HG02642 (cell line): ENCODE measurements at regions not wholly inside any gene's neighbourhood (a gene's known extent, or its start where the extent isn't known, plus 50 kb on each side); places are given as distances from the start of the nearest gene placed in this dataset.
A peak's percentile ranks its signal among the peaks of the same experiment; 100 is the strongest.

Source experiments
- ATAC-seq: cut with Tn5 transposase; IDR thresholded peaks from one replicate; pipeline ENCODE4 v1.9.1; 2021; ENCODE audit warnings: mild to moderate bottlenecking; ENCODE audit not compliant: unreplicated experiment, poor library complexity

DNA sequence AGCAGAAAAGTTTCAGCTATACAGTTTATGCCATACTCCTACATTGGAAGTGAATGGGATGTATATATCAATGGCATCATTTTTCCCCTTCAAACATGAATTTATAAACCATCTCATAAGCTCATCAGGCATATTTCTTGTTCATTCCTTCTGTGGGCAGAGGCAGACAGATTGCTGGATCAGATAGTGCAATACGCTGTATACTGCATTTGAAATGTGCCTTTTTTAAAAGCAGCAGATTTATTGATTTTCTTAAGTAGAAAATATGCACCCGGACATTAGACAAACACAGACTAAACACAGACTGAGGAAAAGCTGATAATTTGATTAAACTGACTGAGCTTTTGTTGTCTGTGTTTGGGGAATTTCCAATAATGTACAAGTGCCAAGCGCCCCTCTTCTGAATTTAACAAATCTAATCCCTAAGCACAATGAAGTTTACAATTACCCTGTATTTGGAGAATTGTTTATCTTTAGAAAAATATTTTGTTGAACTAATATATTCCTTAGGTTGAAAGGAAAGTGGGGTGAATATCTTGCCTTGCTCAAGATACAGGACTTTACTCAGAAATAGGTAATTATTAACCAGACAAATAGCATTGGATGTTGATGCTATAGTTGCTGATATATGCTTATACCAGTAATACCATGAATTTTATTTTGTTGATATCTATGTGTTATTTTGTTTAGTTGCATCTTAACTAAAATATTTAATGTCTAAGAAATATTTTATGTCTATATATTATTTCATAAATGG lies 566.6 kb upstream of the MEF2C start:
- ATAC-seq, result no peak

DNA sequence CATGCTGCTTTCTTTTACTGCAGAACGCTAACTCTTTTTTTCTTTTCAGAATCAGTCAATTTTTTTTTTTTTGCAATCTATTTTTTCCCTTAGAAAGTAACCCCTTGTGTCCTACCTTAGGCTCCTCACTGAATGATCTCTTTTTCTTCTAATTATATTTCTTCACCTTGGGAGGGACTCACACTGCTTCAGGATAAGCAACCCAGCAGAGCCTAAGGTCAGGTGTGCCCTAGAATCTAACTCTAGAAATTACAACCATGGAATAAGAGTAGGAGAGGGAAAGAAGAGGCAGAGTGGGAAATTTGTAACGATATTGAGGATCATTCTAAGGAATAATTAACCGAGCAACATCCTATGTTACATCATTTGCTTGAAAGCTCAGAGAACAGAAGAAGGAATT lies 564.0 kb upstream of the MEF2C start:
- ATAC-seq, result no peak

DNA sequence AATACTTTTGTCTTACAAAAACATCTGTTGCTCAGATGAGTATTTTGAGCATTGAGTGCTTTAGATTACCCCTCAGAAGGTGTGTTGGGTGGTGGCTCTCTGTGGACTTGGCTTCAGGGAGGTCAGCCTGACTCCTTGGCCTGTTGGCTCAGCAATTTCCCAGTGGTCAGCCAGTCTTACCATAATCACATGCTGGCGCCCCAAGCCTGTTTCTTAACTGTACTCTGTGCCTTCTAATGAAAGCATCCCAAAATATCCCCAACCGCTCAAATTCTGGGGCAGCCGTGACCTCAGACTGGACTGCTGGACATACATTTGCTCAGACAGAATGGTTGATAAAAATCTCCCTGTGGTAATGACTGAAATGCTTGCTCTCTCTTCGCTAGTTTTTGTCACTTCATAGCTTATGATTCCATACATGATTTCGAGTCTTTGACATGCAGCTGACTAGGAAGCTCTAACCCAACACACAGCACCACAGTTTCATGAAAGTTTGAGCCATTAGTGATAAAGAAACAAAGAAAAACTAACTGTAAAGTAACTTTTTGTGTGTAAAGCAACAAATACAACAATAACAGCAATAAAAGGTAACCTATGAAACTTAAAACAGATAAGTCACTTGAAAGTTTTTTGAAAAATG lies 562.2 kb upstream of the MEF2C start:
- peak; percentile 47 for ATAC-seq

DNA sequence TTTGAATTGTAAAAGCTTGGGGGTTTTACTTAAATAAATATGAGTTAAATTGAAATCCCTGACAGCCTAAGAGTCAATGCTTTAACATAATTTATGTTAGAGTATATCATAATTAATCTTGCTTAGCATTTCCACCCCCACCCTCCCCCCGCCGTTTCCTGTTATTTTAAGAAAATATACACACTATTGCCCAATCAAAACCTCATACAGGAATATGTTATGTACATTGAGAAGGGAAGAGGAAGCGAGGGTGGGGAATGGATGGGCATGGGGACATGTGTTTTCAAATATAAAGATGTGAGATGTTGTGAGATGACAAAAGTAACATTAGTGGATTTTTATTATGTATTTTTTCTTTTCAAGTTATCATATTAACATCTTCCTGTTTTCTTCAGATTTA lies 561.1 kb upstream of the MEF2C start:
- no peak for ATAC-seq

DNA sequence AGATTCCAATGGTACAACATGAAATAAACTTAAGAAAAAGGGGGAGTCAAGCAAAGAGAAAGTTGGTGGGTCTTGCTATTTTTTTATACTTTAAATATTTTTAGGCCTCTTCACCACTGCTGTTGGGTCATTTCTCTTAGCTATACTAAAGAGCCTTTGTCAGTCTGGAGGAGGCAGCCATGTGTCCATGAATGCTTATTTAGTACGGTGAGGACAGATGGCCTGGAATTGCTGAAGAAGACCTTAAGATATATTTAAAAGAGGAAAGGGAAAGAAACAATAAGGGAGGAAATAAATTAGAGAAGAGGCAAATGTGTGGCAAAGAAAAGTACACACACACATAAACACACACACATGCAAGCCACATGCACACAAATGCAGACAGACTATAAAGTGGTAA lies 560.5 kb upstream of the MEF2C start:
- ATAC-seq, result no peak

DNA sequence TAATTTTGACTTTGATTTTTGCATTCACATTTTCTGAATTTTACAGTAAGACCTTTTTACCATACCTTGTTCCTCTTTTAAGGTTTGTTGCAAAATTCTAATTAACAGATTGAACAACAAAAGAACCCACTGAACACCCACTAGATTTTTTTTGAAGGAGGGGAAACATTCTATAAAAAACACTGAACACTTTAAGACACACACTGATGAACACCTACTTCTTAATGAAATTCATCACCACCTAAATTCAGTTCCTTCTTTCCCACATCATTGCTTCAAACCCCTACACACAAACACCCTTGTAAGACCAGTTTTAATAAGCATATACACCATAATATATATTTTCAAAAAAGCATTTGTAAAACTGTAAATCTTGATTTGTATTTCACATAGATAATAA lies 559.0 kb upstream of the MEF2C start:
- ATAC-seq, result no peak

DNA sequence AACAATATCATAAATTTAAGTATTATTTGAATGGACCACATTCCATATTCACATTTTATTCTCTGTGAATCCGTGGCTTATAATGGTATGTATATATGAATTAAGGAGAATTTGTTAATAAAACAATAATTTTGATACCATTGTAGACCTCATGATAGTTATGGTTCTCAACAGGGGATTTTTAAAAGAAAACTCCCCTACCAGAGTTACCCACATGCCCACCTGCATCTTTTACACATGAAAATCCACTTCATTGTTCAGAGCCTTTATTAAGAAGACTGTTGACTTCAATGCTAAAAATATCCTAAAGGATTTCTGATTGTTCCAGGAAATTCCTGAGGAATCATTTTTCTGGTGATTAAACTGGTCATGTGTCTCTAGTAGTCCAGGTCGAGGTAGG lies 557.7 kb upstream of the MEF2C start:
- ATAC-seq, result no peak

DNA sequence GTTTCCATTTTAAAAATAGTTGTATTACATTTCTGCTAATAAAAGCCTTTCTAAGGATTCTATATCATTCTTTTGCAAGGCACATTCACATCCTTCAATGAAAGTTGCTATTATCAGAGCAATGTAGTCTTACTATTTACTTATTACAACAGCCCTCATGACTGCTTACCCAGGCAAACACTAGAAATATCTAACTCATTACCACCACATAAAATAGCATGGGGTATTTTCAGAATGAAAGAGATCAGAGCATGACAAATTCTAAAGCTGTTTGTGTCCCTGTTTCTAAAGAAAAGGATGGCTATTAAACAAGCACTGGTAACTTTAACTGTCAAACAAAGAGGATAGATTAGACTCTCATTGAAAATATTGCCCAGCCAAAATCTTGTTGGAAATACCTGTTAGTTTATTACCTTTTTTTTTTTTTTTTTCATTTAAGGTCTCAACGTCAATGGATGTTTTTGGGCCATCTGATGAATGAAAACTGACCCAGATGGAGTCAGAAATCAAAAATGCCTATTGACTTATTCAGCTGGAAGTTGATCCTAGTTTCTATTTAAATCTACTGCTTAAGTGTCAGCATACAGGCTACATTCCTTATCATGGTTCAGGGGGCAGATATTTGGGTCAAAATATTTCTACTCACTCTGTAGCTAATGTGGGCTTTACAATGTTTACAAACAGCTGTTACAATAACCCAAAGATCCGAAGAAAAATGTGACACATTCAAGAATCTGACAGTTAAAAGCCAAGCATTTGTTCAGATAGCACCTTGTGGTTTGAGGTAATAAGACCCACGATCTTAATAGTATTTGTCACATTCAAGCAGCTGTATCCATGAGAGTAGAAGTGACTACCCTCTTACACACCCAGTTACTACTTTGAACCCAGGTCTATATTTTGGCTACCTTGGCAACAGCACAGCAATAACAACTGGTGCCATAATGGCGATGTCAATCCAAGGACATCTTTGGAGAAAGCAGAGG lies 554.8 kb upstream of the MEF2C start:
- no peak for ATAC-seq

DNA sequence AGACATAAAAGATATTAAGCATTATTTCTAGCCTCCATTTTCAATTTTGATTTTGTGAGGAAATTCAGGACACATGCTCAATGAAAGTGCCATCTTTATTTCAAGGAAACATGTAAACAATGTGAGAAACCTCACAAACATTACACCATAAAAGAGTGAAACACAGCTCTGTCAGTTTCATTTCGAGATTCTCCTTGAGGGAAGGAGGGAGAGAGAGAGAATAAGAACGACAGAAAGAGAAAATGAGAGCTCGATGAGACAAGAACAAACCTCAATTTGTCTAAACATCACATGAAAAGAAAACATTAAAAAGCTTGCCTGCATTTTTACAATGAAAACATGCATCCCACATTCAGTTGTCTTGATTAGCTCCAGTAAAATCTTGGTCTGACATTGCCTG lies 553.5 kb upstream of the MEF2C start:
- peak; percentile 28 for ATAC-seq

DNA sequence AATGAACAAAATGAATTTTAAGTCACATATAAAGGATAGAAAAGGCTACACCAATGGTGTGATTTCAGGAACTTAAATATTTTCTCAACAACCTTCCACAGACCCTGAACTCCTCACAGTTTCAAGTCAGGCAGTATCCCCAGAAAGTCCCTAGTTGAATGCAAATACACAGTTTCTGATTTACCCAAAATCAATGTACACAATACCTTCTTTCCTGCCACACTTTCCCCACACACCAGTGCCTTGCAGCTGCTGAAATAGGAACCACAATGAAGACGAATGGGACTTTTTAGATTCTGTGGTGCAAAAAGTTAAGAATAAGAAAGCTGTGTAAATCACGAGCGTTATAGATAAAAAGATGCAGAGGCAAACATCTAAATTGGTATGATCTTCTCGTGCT lies 552.4 kb upstream of the MEF2C start:
- peak; percentile 84 for ATAC-seq

DNA sequence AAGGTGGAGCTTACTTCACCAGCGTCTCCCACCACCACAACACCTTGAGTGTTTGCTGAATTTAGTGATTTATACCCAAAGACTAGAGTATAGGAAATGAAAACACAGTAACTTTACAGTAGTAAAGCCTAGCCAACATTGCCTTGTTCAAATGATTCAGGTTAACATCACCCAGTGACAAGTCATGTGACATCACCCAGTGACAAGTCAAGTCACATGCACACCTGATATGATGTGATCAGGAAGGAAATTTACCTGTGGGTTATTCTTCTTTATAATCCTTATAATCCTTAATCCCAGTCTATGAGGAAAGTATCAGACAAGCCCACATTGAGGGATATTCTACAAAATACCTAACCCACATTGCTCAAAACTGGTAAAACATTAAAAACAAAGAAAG lies 545.6 kb upstream of the MEF2C start:
- no peak for ATAC-seq

DNA sequence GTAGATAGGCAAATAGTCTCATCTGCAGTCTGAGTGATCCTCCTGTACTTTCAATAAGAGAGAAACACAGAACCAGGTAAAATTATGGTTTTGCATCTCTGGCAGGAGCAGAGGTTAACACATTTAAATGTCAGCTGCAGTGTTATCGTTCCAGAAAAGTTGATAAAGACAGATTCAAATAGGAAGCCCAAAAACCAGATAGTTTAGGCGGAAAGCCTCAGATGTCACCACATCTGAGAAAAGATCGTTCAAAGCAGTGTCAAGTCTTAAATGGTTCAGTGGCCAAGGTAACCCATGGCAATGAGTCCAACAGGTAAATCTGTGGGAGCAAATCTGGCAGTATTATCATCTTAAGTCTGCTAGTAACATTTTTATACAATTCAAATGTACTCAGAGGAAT lies 542.1 kb upstream of the MEF2C start:
- ATAC-seq, result no peak

DNA sequence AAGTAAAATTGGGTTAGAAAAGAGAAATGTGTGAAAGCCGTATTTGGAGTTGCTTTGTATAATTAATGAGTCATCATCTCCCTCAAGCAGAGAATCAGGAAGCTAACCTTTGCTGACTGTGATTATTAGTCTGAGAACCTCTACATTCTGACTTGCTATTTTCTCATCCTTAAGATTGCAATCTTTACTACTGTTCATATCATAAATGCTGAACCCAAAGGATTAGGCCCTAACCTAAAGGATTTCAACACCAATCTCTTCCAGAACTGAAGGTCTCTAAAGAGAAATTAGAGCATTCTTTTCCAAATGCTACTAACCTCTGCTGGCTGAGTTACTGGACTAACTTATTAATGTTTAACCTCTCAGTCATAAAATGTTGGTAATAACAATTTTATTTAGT lies 538.1 kb upstream of the MEF2C start:
- ATAC-seq, result no peak

DNA sequence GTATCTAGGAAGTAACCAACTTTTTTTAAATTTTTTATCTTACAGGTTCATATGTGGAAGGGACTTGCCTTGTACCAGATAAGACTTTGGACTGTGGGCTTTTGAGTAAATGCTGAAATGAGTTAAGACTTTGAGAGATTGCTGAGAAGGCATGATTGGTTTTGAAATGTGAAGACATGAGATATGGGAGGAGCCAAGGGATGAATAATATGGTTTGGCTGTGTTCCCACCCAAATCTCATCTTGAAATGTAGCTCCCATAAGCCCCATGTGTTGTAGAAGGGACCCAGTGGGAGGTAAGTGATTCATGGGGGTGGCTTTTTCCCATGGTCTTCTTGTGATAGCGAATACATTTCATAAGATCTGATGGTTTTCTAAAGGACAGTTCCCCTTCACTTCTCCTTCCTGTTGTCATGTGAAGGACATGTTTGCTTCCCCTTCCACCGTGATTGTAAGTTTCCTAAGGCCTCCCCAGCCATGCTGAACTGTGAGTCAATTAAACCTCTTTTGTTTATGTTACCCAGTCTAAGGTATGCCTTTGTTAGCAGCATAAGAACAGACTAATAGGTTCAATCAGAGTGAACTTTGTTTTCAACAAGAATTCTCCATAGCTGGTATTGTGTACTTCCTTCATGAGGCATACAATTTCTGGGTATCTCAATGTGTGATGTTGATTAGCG lies 535.6 kb upstream of the MEF2C start:
- ATAC-seq, result no peak

DNA sequence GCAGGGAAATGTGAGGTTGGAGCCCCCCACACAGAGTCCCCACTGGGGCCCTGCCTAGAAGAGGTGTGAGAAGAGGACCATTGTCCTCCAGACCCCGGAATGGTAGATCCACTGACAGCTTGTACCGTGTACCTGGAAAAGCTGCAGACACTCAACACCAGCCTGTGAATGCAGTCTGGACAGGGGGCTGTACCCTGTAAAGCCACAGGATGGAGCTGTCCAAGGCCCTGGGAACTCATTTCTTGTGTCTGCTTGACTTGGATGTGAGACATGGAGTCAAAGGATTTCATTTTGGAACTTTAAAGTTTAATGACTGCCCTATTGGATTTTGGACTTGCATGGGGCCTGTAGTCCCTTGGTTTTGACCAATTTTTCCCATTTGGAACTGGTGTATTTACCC lies 535.0 kb upstream of the MEF2C start:
- no peak for ATAC-seq

DNA sequence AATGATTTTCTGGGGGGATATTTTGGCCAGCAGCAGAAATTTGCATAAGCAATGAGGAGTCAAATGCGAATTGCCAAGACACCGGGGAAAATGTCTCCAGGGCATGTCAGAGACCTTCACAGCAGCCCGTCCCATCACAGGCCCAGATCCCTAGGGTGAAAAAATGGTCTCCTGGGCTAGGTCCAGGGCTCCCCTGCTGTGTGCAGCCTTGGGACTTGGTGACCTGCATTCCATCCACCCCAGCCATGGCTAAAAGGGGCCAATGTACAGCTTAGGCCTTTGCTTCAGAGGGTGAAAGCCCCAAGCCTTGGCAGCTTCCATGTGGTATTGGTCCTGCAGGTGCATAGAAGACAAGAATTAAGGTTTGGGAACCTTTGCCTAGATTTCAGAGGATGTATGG lies 534.5 kb upstream of the MEF2C start:
- ATAC-seq, result no peak

DNA sequence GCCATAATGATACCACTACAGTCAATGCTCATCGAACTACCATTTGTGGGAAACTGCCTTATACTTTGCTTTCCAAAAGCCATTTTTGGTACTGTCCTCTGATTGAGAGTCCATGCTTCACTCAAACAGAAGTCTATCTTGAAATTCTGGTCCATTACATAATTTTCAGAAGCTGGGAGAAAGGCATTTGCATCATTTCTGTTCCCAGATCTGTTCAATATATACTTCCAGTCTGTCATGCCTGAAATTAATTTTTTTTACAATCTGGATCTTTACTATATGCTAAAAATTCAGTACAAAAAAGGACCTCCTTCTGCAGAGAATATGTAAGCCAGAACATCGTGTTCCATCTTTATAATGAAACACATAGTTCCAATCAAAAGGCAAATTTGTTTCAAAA lies 528.9 kb upstream of the MEF2C start:
- ATAC-seq, result no peak

DNA sequence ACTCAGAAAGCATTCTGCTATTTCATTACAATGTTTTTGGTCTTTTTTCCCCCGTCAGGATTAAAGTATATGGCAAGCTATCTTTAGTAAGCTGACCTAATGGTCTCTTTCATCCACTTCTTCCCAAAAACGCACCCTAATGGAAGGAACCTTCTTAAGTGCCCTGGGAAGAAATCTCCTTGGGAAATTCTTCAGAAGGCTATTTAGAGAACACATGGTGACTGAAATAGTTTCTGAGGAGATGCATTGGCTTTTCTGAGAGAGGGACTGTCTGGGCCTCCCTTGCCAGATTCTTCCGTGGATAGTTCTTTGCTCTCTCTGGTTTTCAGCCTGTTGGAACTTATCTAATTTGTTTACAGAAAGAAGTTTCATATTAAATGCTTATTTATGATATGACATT lies 524.1 kb upstream of the MEF2C start:
- no peak for ATAC-seq

DNA sequence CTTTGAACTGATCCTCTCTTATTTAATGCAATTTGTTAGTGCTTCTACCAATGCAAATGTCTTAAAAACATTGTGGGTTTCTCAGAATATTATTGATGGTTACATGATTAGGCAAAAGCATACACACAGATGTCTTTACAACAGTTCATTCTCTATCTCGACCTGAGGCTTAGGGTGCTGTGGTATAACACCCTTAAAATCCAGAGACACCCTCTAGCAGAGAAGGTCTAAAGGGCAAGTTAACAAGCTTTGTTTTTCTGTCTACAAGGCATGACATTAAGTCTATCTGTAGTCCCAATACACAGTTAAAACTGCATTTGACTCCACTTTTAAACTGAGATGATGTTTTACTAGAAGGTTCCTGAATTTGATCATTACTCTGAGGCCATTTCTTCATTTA lies 518.7 kb upstream of the MEF2C start:
- no peak for ATAC-seq

DNA sequence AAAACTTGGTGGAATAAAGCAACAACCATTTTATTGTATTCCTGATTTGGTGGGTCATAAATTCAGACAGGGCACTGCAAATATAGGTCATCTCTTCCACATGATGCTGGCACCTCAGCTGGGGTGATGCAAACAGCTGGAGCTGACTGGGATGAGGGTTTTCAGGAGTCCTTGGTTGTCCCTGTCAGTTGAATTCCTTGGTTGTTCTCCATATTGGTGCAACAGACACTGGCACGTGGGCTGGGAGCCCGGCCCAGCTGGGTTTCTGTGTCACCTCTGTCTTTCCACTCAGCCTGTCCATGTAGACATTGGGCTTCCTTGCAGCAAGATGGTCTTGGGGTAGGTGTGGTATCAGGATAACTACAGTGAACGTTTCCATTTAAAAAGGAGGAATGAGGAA lies 518.0 kb upstream of the MEF2C start:
- ATAC-seq, result no peak

DNA sequence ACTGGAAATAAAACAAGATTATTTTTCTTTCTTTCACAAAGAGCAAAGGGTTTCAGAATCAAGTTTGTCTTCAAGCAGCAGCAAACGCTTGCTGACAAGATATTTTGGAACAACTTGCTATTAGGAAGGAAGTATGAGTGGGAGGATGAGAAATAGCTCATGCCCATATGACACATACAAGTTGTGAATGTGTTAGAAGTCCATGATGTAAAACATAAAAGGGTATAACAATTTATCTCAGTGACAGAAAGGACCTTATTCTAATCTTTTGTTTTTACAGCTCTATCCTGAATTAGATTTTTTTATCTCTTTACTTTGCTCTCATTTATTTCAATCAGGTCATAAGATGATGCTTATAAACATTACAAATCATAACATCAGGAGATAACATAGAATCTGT lies 516.6 kb upstream of the MEF2C start:
- no peak for ATAC-seq
